LNCaP clone FGC (cell line): ENCODE measurements at regions not wholly inside any gene's neighbourhood (a gene's known extent, or its start where the extent isn't known, plus 50 kb on each side); places are given as distances from the start of the nearest gene placed in this dataset.

ENCODE experiments used
- DNase-seq: peaks from one replicate; pipeline ENCODE4 v3.0.0-alpha.2; 2011; ENCODE audit warnings: low read depth
- H3K4me3 ChIP-seq: 2 replicates; pipeline ENCODE4 v1.5.1; 2011; ENCODE audit warnings: mild to moderate bottlenecking, low read depth, low read length, control low read depth
- CTCF ChIP-seq: IDR thresholded peaks from 2 replicates; pipeline ENCODE4 v1.5.1; 2012; ENCODE audit warnings: mild to moderate bottlenecking; ENCODE audit not compliant: control insufficient read depth, insufficient read depth; ENCODE audit errors: extremely low read depth

DNA sequence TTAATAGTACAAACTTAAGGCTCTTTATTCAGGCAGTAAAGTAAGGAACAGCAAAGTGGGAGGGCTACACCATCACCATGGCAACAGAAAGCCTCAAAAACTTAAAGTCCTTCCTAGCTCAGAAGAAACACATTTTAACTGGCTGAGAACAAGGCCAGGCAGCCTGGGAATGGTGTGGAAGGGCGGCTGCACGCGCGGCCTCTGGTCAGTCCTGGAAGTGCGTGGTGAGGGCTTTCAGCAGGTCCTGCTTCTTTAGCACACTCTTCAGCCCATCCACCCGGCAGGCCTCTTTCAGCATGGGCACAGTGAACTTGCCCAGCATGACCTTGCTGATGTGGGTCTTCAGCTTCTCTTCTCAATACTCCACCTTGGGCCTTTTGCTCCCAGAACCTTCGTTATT lies 133.0 kb downstream of the CYP26A1 start:
- TF ChIP-seq CTCF: no peak
- no peak for DNase-seq
- H3K4me3 ChIP-seq: no peak overlapping the region

DNA sequence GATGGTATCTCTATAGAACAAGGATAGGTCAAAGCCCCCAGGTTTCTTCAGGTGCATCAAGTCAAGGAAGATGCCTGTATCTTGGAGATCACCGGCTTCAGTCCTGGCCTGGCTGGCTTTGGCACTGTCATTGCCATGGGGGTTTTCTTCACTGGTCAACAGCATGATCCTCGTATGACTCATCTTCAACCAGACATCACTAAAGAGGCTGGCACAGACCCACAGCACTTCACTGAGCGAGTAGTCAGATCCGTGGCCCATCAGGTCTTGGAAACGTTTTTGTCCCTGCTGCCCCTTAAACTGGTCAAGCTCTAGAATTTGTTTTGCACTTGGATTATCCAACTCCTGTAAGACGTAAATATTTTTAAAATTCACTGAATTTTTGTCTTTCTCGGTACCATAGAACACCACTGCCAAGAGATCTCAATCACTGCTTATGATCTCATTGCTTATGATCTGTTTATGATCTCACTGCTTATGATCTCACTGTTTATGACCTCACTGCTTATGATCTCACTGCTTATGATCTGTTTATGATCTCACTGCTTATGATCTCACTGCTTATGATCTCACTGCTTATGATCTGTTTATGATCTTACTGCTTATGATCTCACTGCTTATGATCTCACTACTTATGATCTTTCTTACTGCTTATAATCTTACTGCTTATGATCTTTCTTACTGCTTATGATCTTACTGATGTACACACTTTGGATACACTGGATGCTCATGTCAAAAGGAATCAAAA lies 135.2 kb downstream of the CYP26A1 start:
- no peak for DNase-seq
- no peak for TF ChIP-seq CTCF

DNA sequence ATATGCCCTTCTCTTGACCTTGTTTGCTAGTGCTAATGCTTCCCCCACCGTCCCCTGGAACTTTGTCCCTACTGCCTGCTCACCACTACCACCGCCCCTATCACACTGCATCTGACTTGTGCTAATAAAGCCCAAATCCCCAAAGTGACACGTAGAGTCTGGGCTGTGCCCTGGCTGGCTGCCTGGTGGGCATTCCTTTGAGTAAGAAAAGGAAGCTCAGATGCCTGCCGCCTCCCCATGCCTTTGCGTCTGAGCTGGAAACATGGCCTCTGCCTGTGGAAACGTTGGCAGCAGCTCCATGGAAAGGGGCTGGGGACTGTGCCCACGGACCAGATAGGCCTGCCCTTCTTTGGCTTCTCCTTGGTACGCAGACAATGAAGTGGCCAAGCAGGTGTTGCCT lies 138.3 kb downstream of the CYP26A1 start:
- TF ChIP-seq CTCF: no peak
- DNase-seq: no peak
- H3K4me3 ChIP-seq: no peak overlapping the region

More for the DNA sequence above, 135.2 kb downstream of the CYP26A1 start:
- H3K4me3 ChIP-seq: no peak overlapping the region

DNA sequence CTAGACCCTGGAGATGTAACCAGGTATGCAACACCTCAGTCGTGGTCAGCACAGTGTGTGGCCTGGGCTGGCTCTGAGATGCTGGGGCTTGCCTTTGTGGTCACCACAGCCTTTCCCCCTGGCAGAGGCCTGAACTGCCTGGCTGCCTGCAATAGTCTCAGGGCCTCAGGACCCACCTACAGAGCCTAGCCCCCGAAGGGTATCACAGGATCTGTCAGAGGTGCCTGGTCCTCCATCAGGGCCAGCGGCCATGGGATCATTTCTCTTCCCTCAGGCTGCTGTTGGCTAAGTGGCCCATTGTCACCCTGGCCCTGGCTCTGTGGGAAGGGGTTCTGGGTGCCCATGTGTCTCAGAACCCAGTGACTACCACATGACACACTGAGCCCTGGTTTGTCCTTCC lies 141.6 kb downstream of the CYP26A1 start:
- DNase-seq: no peak
- no peak overlapping the region for H3K4me3 ChIP-seq
- TF ChIP-seq CTCF: no peak

GRCh38 chr10:93216341-93216985 lies 142.8 kb downstream of the CYP26A1 start:
- no peak overlapping the region for H3K4me3 ChIP-seq
- TF ChIP-seq CTCF: no peak
- DNase-seq: no peak

GRCh38 chr10:93218386-93218785 lies 144.7 kb downstream of the CYP26A1 start:
- H3K4me3 ChIP-seq: no peak overlapping the region
- no peak for TF ChIP-seq CTCF
- no peak for DNase-seq
